HEK293T (cell line): ENCODE measurements at regions not wholly inside any gene's neighbourhood (a gene's known extent, or its start where the extent isn't known, plus 50 kb on each side); places are given as distances from the start of the nearest gene placed in this dataset.

Source experiments
- BHLHE40 ChIP-seq: fragments of 450-650 bp; IDR thresholded peaks from 2 replicates; pipeline ENCODE4 v1.6.1; 2016; ENCODE audit warnings: mild to moderate bottlenecking, moderate library complexity, borderline replicate concordance
- ELF4 ChIP-seq: fragments of 450-650 bp; IDR thresholded peaks from 2 replicates; pipeline ENCODE4 v1.6.1; 2017; ENCODE audit warnings: antibody characterized with exemption
- FOXA1 ChIP-seq: fragments of 450-650 bp; IDR thresholded peaks from 2 replicates; pipeline ENCODE4 v1.6.1; 2016; ENCODE audit warnings: mild to moderate bottlenecking
- FOXK2 ChIP-seq: fragments of 450-650 bp; IDR thresholded peaks from 2 replicates; pipeline ENCODE4 v1.6.1; 2016; ENCODE audit warnings: mild to moderate bottlenecking
- FOXM1 ChIP-seq: fragments of 450-650 bp; IDR thresholded peaks from 2 replicates; pipeline ENCODE4 v1.6.1; 2017; ENCODE audit warnings: mild to moderate bottlenecking, borderline replicate concordance
- L3MBTL2 ChIP-seq: fragments of 450-650 bp; conservative IDR thresholded peaks from 2 replicates; pipeline ENCODE4 v1.6.1; 2016; ENCODE audit warnings: mild to moderate bottlenecking
- NFRKB ChIP-seq: fragments of 450-650 bp; IDR thresholded peaks from 2 replicates; pipeline ENCODE4 v1.6.1; 2016; ENCODE audit warnings: mild to moderate bottlenecking, moderate library complexity
- SP1 ChIP-seq: fragments of 450-650 bp; IDR thresholded peaks from 2 replicates; pipeline ENCODE4 v1.6.1; 2017
- TARDBP ChIP-seq: fragments of 450-650 bp; IDR thresholded peaks from 2 replicates; pipeline ENCODE4 v1.6.1; 2016
- ZNF384 ChIP-seq: fragments of 450-650 bp; IDR thresholded peaks from 2 replicates; pipeline ENCODE4 v1.6.1; 2016
- TF ChIP-seq, protein P1 (sequence below): fragments of 450-650 bp; IDR thresholded peaks from 2 replicates; pipeline ENCODE4 v1.6.1; 2016

- no peak for TF ChIP-seq NFRKB
- TF ChIP-seq, protein P1, sequence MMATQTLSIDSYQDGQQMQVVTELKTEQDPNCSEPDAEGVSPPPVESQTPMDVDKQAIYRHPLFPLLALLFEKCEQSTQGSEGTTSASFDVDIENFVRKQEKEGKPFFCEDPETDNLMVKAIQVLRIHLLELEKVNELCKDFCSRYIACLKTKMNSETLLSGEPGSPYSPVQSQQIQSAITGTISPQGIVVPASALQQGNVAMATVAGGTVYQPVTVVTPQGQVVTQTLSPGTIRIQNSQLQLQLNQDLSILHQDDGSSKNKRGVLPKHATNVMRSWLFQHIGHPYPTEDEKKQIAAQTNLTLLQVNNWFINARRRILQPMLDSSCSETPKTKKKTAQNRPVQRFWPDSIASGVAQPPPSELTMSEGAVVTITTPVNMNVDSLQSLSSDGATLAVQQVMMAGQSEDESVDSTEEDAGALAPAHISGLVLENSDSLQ = no peak
- TF ChIP-seq SP1 = no peak
- TF ChIP-seq TARDBP = no peak
- no peak for TF ChIP-seq FOXK2
- no peak for TF ChIP-seq L3MBTL2
- no peak for TF ChIP-seq BHLHE40
- TF ChIP-seq FOXM1 = no peak
- TF ChIP-seq FOXA1 = no peak
- TF ChIP-seq ZNF384 = no peak
- TF ChIP-seq ELF4 = no peak
Measured at GRCh38 chr12:80001562-80001961, 66.7 kb upstream of the PPP1R12A start.
